OCI-LY7 (cell line): ENCODE measurements at regions not wholly inside any gene's neighbourhood (a gene's known extent, or its start where the extent isn't known, plus 50 kb on each side); places are given as distances from the start of the nearest gene placed in this dataset.

Source experiments
- EZH2phosphoT487 ChIP-seq: fragments of 200-600 bp; sonication (generic); IDR thresholded peaks from 2 replicates; pipeline ENCODE4 v1.6.1; 2018; ENCODE audit warnings: low read depth, borderline replicate concordance, mild to moderate bottlenecking, mixed run types, antibody characterized with exemption, low read length, moderate library complexity, mixed read lengths
- TF ChIP-seq, protein P1 (sequence below): fragments of 200-600 bp; sonication (generic); conservative IDR thresholded peaks from 2 replicates; pipeline ENCODE4 v1.5.1; 2014; ENCODE audit warnings: mild to moderate bottlenecking, antibody characterized with exemption, low read length, moderate library complexity, mixed read lengths

DNA sequence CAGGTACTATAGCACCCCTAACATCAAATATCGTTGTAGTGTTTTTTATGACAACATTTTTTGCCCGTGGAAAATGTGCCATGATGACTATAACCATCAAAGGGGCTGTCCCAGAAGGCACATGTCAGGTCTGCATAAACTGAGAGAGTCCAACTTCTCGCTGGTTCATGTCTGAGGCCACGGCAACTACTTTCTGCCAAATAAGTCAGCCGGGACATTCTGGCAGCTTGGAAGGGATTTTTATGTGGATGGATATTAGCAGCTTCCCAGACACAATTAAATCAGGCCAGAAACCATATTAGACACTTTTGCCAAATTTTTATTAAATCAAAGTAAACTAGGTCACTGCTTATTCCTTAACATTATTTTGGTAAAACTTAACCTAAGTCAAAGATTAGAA lies 477.4 kb upstream of the FZD8 start:
- TF ChIP-seq, protein P1, sequence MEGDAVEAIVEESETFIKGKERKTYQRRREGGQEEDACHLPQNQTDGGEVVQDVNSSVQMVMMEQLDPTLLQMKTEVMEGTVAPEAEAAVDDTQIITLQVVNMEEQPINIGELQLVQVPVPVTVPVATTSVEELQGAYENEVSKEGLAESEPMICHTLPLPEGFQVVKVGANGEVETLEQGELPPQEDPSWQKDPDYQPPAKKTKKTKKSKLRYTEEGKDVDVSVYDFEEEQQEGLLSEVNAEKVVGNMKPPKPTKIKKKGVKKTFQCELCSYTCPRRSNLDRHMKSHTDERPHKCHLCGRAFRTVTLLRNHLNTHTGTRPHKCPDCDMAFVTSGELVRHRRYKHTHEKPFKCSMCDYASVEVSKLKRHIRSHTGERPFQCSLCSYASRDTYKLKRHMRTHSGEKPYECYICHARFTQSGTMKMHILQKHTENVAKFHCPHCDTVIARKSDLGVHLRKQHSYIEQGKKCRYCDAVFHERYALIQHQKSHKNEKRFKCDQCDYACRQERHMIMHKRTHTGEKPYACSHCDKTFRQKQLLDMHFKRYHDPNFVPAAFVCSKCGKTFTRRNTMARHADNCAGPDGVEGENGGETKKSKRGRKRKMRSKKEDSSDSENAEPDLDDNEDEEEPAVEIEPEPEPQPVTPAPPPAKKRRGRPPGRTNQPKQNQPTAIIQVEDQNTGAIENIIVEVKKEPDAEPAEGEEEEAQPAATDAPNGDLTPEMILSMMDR, result no peak
- no peak for TF ChIP-seq EZH2phosphoT487
